Heart left ventricle (tissue), 16 donors: ENCODE measurements at regions not wholly inside any gene's neighbourhood (a gene's known extent, or its start where the extent isn't known, plus 50 kb on each side); places are given as distances from the start of the nearest gene placed in this dataset.

Experiments
- ATAC-seq, 4 donors: fragments of 200-7000 bp; cut with Tn5 transposase; one replicate each; pipeline ENCODE4 v1.9.1; 2020 to 2022; ENCODE audit warnings: moderate library complexity in 4 of 4, mild to moderate bottlenecking in 3 of 4, moderate number of reproducible peaks in 1 of 4
- DNase-seq, 5 donors: peaks; one replicate each; pipeline ENCODE4 v3.0.0-alpha.2; 2020
- H3K27ac ChIP-seq, 12 donors: fragments of 200-600 bp; sonication (generic) in 4 of 12; one replicate each; pipeline versions ENCODE4 v1.5.0 to v1.8.0; 2016 to 2022; ENCODE audit warnings: mild to moderate bottlenecking in 2 of 12
- H3K27me3 ChIP-seq, 9 donors: fragments of 200-600 bp; sonication (generic) in 2 of 9; one replicate each; pipeline versions ENCODE4 v1.5.1 to v1.8.0; 2016 to 2022; ENCODE audit warnings: mild to moderate bottlenecking in 3 of 9
- H3K36me3 ChIP-seq, 9 donors: fragments of 200-600 bp; sonication (generic) in 2 of 9; one replicate each; pipeline versions ENCODE4 v1.5.0 to v1.8.0; 2018 to 2022; ENCODE audit warnings: mild to moderate bottlenecking in 2 of 9
- H3K4me1 ChIP-seq, 12 donors: fragments of 200-600 bp; sonication (generic) in 4 of 12; one replicate each; pipeline versions ENCODE4 v1.5.0 to v1.8.0; 2016 to 2022; ENCODE audit warnings: mild to moderate bottlenecking in 3 of 12
- H3K4me3 ChIP-seq, 12 donors: fragments of 200-600 bp; sonication (generic) in 4 of 12; one replicate each; pipeline versions ENCODE4 v1.5.0 to v1.8.0; 2017 to 2022; ENCODE audit warnings: mild to moderate bottlenecking in 9 of 12, moderate library complexity in 4 of 12
- H3K9me3 ChIP-seq, 12 donors: fragments of 200-600 bp; sonication (generic) in 4 of 12; one replicate each; pipeline versions ENCODE4 v1.5.0 to v1.8.0; 2016 to 2022; ENCODE audit warnings: mild to moderate bottlenecking in 1 of 12
- POLR2A ChIP-seq, 2 donors: fragments of 450-650 bp; IDR thresholded peaks; one replicate each; pipeline ENCODE4 v1.6.1; 2017; ENCODE audit warnings: antibody characterized with exemption in 2 of 2, mild to moderate bottlenecking in 2 of 2, moderate library complexity in 2 of 2
- WGBS, 4 donors: extraction: QIAGEN DNeasy Blood & Tissue Kit in 2 of 4; methylation state at CpG; one replicate each; pipeline versions ENCODE4 v1.1.5 to v1.1.7; 2013 to 2018; 5-methylcytosine and 5-hydroxymethylcytosine counted together
- intact Hi-C, 10 donors: fragments of 100-400 bp; cut with DNase I; formaldehyde crosslinking; loops; one replicate each; pipeline versions ENCODE4 v1.11.1 to v1.14.2; 2022
- TF ChIP-seq, protein P1 (sequence below), 12 donors: fragments of 200-600 bp; sonication (generic) in 4 of 12; IDR thresholded peaks; one replicate each; pipeline versions ENCODE4 v1.5.0 to v1.8.0; 2018 to 2022; ENCODE audit warnings: antibody characterized with exemption in 12 of 12, mild to moderate bottlenecking in 5 of 12
- donor health status: ischemic (EF 13 %, LVEDD 7.1; RV severe dilation, severe dysfunction).
- donor health status: healthy with polysubstance abuse.
- donor health status: DM: no; HTN: yes; CAD: no.
- donor health status: DM: no; HTN: no; CAD: no.
- donor health status: ischemic (EF 25% LVEDD 6.9; RV normal size, moderate dysfunction).
- donor health status: ischemic (EF 25% LVEDD 5.7; RV mildly dilated, moderate dysfunction).
- donor health status: healthy.
- donor health status: DM: yes; HTN: yes; CAD: no.
- donor health status: ischemic (EF 35%, LVEDD 5.7; RV mildly dilated, moderate dysfunction).
- donor health status: nonischemic (EF 11% LVEDD 7.7; RV severe dilation, severe dysfunction).
- donor health status: DM: yes; HTN: yes; CAD: no.
- donor health status: PGD.
- donor health status: ischemic (EF 29% LVEDD 5.4; RV normal size, mild dysfunction).
- donor health status: nonischemic (EF 23%, LVEDD 6.1; RV moderate dilation, normal function).

DNA sequence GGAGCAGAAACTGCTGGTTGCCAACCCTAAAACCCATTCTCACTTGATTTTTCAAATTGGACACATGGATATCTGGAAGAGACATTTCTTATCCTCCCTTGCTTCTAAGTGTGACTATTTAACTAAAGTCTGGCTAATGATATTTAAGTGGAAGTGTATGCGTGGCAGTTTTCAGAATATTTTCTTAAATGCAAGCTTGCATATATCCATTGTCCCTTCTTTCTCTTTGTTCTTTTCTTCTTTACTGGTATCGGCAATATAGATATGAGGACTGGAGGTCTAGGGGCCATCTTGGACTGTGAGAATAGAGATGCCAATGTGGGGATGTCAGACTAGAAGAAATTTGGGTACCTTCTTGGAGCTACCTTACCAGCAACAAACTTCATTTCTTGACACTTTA lies 364.3 kb upstream of the DPH6 start:
- intact Hi-C loops, result loop anchor here in 9 of 10 donors (5.0 to 10.0 kb wide), 7 partner anchors 155 to 625 kb away; no protein-coding TSS in a partner anchor
- Histone ChIP-seq H3K27ac (no peak overlapping the region), H3K4me1 (peaks cover 0 to 10% (median 0%) of the 10 kb centered on the region in 12 donors), H3K4me3 (no peak overlapping the region), H3K9me3 (peaks cover 0 to 14% (median 7%) of the 10 kb centered on the region in 12 donors), H3K36me3 (no peaks in the 10 kb centered on the region), H3K27me3 (no peaks in the 10 kb centered on the region)
- DNase-seq, result no peak
- no peak for TF ChIP-seq POLR2A (IDR thresholded peaks at IDR 0.05)
- TF ChIP-seq, protein P1, sequence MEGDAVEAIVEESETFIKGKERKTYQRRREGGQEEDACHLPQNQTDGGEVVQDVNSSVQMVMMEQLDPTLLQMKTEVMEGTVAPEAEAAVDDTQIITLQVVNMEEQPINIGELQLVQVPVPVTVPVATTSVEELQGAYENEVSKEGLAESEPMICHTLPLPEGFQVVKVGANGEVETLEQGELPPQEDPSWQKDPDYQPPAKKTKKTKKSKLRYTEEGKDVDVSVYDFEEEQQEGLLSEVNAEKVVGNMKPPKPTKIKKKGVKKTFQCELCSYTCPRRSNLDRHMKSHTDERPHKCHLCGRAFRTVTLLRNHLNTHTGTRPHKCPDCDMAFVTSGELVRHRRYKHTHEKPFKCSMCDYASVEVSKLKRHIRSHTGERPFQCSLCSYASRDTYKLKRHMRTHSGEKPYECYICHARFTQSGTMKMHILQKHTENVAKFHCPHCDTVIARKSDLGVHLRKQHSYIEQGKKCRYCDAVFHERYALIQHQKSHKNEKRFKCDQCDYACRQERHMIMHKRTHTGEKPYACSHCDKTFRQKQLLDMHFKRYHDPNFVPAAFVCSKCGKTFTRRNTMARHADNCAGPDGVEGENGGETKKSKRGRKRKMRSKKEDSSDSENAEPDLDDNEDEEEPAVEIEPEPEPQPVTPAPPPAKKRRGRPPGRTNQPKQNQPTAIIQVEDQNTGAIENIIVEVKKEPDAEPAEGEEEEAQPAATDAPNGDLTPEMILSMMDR (IDR thresholded peaks at IDR 0.05), result no peak
- WGBS, 4 donors, result 96 to 100% (median 99%) methylated on average over 2 of the region's 2 CpGs
- ATAC-seq, result no peak

- ATAC-seq, result peak in 3 of 4 donors; percentile 42 to 70 (median 63)
- Histone ChIP-seq H3K9me3 (peaks cover 0 to 15% (median 7%) of the 10 kb centered on the region in 12 donors), H3K4me3 (no peak overlapping the region), H3K27me3 (no peaks in the 10 kb centered on the region), H3K4me1 (peaks cover 0 to 10% (median 0%) of the 10 kb centered on the region in 12 donors), H3K36me3 (no peaks in the 10 kb centered on the region), H3K27ac (no peak overlapping the region)
- 56 to 76% (median 75%) methylated on average over 2 of the region's 2 CpGs for WGBS, 4 donors
- DNase-seq, result peak in 1 of 5 donors; percentile 25
- TF ChIP-seq, protein P1 (IDR thresholded peaks at IDR 0.05), result no peak
- no peak for TF ChIP-seq POLR2A (IDR thresholded peaks at IDR 0.05)
- intact Hi-C loops, result loop anchor here in 9 of 10 donors (5.0 to 10.0 kb wide), 7 partner anchors 156 to 626 kb away; no protein-coding TSS in a partner anchor
Measured at GRCh38 chr15:35911052-35911777, 365.2 kb upstream of the DPH6 start.

DNA sequence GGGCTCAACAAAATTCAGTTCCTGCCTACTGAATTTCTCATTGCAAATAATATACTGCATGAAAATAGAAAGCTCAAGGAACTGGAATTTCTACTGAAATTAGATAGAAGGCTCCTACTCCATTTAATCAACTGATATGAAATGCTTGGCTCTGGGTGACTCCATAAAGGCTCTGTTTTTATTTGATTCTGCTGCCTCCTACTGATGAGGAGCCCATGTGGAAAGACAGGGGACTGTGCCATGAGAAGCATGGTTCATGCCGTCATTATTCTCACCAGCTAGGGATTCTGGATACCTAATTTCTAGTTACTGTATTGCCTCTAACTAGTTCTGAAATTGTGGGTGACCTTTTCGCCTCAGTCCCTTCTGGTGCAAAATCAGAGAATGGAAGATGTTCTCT lies 366.2 kb upstream of the DPH6 start:
- no peak overlapping the region for H3K4me3 ChIP-seq
- no peaks in the 10 kb centered on the region for H3K27me3 ChIP-seq
- H3K4me1 ChIP-seq, result peaks cover 0 to 10% (median 0%) of the 10 kb centered on the region in 12 donors
- H3K27ac ChIP-seq, result no peak overlapping the region
- WGBS, 4 donors, result 70 to 91% (median 77%) methylated on average over 2 of the region's 2 CpGs
- intact Hi-C loops, result loop anchor here (2.0 to 10.0 kb wide), 9 partner anchors 157 to 627 kb away; no protein-coding TSS in a partner anchor
- TF ChIP-seq, protein P1 (IDR thresholded peaks at IDR 0.05), result peak in 10 of 12 donors; percentile 21 to 54 (median 38)
- TF ChIP-seq POLR2A (IDR thresholded peaks at IDR 0.05), result no peak
- ATAC-seq (peak; percentile 55 to 82 (median 76)), DNase-seq (no peak)
- no peaks in the 10 kb centered on the region for H3K36me3 ChIP-seq
- peaks cover 0 to 15% (median 7%) of the 10 kb centered on the region in 12 donors for H3K9me3 ChIP-seq

- no peaks in the 10 kb centered on the region for H3K27me3 ChIP-seq
- intact Hi-C loops, result loop anchor here in 9 of 10 donors (5.0 to 10.0 kb wide), 7 partner anchors 160 to 630 kb away; no protein-coding TSS in a partner anchor
- H3K4me3 ChIP-seq, result no peak overlapping the region
- TF ChIP-seq, protein P1 (IDR thresholded peaks at IDR 0.05), result no peak
- TF ChIP-seq POLR2A (IDR thresholded peaks at IDR 0.05), result no peak
- WGBS, 4 donors, result 92 to 100% (median 96%) methylated on average over 2 of the region's 2 CpGs
- no peak for DNase-seq
- H3K9me3 ChIP-seq, result peaks cover 0 to 15% (median 7%) of the 10 kb centered on the region in 12 donors
- H3K4me1 ChIP-seq, result peaks cover 0 to 10% (median 0%) of the 10 kb centered on the region in 12 donors
- no peak overlapping the region for H3K27ac ChIP-seq
- H3K36me3 ChIP-seq, result no peaks in the 10 kb centered on the region
- ATAC-seq, result no peak
Measured at GRCh38 chr15:35914573-35914972, 368.6 kb upstream of the DPH6 start.
